Trophoblast cell (in vitro differentiated cells and primary cell): ENCODE measurements at regions not wholly inside any gene's neighbourhood (a gene's known extent, or its start where the extent isn't known, plus 50 kb on each side); places are given as distances from the start of the nearest gene placed in this dataset.

Source experiments
- DNase-seq, 2 donors: peaks; one replicate each; pipeline ENCODE4 v3.0.0-alpha.2; 2016
- H2AFZ ChIP-seq: 2 replicates; pipeline ENCODE4 v1.6.1; 2013; ENCODE audit warnings: low read length, moderate library complexity, mild to moderate bottlenecking; ENCODE audit not compliant: insufficient read depth, poor library complexity
- H2AK5ac ChIP-seq: 2 replicates; pipeline ENCODE4 v1.6.1; 2013; ENCODE audit warnings: mild to moderate bottlenecking, low read length
- H2BK120ac ChIP-seq: 2 replicates; pipeline ENCODE4 v1.6.1; 2013; ENCODE audit warnings: low read length, mild to moderate bottlenecking, moderate library complexity; ENCODE audit not compliant: insufficient read depth, poor library complexity
- H2BK12ac ChIP-seq: 2 replicates; pipeline ENCODE4 v1.6.1; 2013; ENCODE audit warnings: mild to moderate bottlenecking, low read length, moderate library complexity
- H2BK5ac ChIP-seq: 2 replicates; pipeline ENCODE4 v1.6.1; 2013; ENCODE audit warnings: low read length, low read depth, moderate library complexity, mild to moderate bottlenecking; ENCODE audit not compliant: poor library complexity
- H3K14ac ChIP-seq: 2 replicates; pipeline ENCODE4 v1.6.1; 2013; ENCODE audit warnings: mild to moderate bottlenecking, low read length
- H3K18ac ChIP-seq: 2 replicates; pipeline ENCODE4 v1.6.1; 2013; ENCODE audit warnings: mild to moderate bottlenecking, low read length
- H3K23ac ChIP-seq: 2 replicates; pipeline ENCODE4 v1.6.1; 2013; ENCODE audit warnings: low read length
- H3K27ac ChIP-seq: 2 replicates; pipeline ENCODE4 v1.5.1; 2013; ENCODE audit warnings: low read depth, mild to moderate bottlenecking, inconsistent platforms, low read length, moderate library complexity
- H3K27me3 ChIP-seq: 2 replicates; pipeline ENCODE4 v1.6.1; 2013; ENCODE audit warnings: inconsistent platforms, mild to moderate bottlenecking, low read length, moderate library complexity; ENCODE audit not compliant: insufficient read depth
- H3K36me3 ChIP-seq, 2 experiments: 1 replicate in 1 of 2; 2 replicates in 1 of 2; pipeline ENCODE4 v1.6.1; 2013; ENCODE audit warnings: low read length in 2 of 2, mild to moderate bottlenecking in 2 of 2, moderate library complexity in 1 of 2; ENCODE audit not compliant: insufficient read depth in 2 of 2, control insufficient read depth in 1 of 2
- H3K4ac ChIP-seq: 2 replicates; pipeline ENCODE4 v1.6.1; 2013; ENCODE audit warnings: low read depth, mild to moderate bottlenecking, low read length, moderate library complexity
- H3K4me1 ChIP-seq, 2 experiments: 1 replicate in 1 of 2; 2 replicates in 1 of 2; pipeline ENCODE4 v1.6.1; 2013; ENCODE audit warnings: low read length in 2 of 2, mild to moderate bottlenecking in 2 of 2, moderate library complexity in 1 of 2; ENCODE audit not compliant: insufficient read depth in 2 of 2, control insufficient read depth in 1 of 2
- H3K4me2 ChIP-seq: 2 replicates; pipeline ENCODE4 v1.6.1; 2013; ENCODE audit warnings: inconsistent platforms, mild to moderate bottlenecking, low read length, moderate library complexity
- H3K4me3 ChIP-seq: 2 replicates; pipeline ENCODE4 v1.5.1; 2013; ENCODE audit warnings: mild to moderate bottlenecking, low read depth, low read length, inconsistent platforms
- H3K79me1 ChIP-seq: one replicate; pipeline ENCODE4 v1.6.1; 2013; ENCODE audit warnings: low read length
- H3K79me2 ChIP-seq: 2 replicates; pipeline ENCODE4 v1.6.1; 2013; ENCODE audit warnings: low read length, mild to moderate bottlenecking; ENCODE audit not compliant: control insufficient read depth, insufficient read depth, poor library complexity
- H3K9ac ChIP-seq: 2 replicates; pipeline ENCODE4 v1.6.1; 2013; ENCODE audit warnings: mild to moderate bottlenecking, low read length
- H3K9me3 ChIP-seq: 2 replicates; pipeline ENCODE4 v1.6.1; 2013; ENCODE audit warnings: low read depth, mild to moderate bottlenecking, control low read depth, inconsistent platforms, low read length; ENCODE audit not compliant: insufficient read depth
- H4K12ac ChIP-seq: 2 replicates; pipeline ENCODE4 v1.6.1; 2013; ENCODE audit warnings: low read depth, mild to moderate bottlenecking, low read length, moderate library complexity
- H4K8ac ChIP-seq: 2 replicates; pipeline ENCODE4 v1.6.1; 2013; ENCODE audit warnings: low read depth, mild to moderate bottlenecking, low read length, moderate library complexity
- H4K91ac ChIP-seq: one replicate; pipeline ENCODE4 v1.6.1; 2013; ENCODE audit warnings: low read depth, mild to moderate bottlenecking, low read length, moderate library complexity
- whole genome bisulfite sequencing: extraction: QIAGEN DNeasy Blood & Tissue Kit; methylation state at CpG from one replicate; pipeline ENCODE4 v1.1.7; 2013; ENCODE audit warnings: missing lambda C conversion rate; ENCODE audit not compliant: insufficient read length, insufficient coverage; ENCODE audit errors: extremely low coverage; 5-methylcytosine and 5-hydroxymethylcytosine counted together

DNA sequence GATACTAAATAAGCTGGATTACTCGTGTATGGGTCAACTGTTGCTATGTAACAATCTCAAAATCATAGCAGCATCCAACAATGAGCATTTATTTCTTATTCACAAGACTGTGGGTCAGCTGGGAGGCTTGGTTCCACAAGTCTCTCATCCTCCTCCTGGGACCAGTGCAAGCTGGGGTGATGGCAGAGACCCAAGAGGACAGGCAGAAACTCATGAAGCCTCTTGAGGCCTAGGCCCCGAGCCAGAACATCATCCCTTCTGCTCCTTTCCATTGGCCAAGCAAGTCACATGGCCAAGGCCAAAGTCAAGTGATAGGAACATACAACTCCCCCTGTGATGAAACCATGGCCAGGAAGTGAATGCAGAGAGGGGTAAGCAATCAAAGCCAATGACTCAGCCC is 422.1 kb downstream of the BCOR start:
- no peak overlapping the region for H2BK120ac ChIP-seq
- no peak overlapping the region for H2AK5ac ChIP-seq
- peaks cover 0 to 7% of the 10 kb centered on the region in 2 experiments for H3K4me1 ChIP-seq
- H3K14ac ChIP-seq, result no peak overlapping the region
- H4K91ac ChIP-seq, result no peak overlapping the region
- H3K36me3 ChIP-seq, result no peaks in the 10 kb centered on the region
- no peak for DNase-seq
- no peak overlapping the region for H2BK12ac ChIP-seq
- no peak overlapping the region for H3K4ac ChIP-seq
- no peaks in the 10 kb centered on the region for H3K9me3 ChIP-seq
- no peak overlapping the region for H3K4me3 ChIP-seq
- H2BK5ac ChIP-seq, result no peak overlapping the region
- H3K9ac ChIP-seq, result no peak overlapping the region
- no CpG with 5 or more reads among the region's 2 CpGs for WGBS
- H3K79me1 ChIP-seq, result no peaks in the 10 kb centered on the region
- no peaks in the 10 kb centered on the region for H3K27me3 ChIP-seq
- no peak overlapping the region for H3K27ac ChIP-seq
- H3K18ac ChIP-seq, result no peak overlapping the region
- H2AFZ ChIP-seq, result no peak overlapping the region
- no peak overlapping the region for H3K23ac ChIP-seq
- H4K8ac ChIP-seq, result no peak overlapping the region
- no peak overlapping the region for H4K12ac ChIP-seq
- no peaks in the 10 kb centered on the region for H3K79me2 ChIP-seq
- H3K4me2 ChIP-seq, result no peak overlapping the region

DNA sequence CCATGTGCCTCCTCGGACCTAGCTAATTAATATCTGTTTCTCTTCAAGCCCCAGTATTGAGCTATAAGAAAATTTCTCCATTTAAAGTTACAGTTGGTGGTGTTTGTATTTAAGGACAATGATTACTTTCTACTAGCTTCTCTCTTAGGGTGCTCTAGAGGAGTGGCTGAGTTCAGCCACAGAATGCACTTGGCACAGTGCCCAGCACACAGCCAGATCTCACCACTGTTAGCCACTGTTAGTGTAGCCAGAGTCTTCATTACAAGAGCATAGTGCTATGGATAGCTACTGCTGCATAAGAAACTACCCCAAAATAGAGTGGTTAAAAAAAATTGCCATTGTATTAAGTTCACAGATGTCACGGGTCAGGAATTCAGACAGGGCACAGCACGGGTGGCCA is 421.3 kb downstream of the BCOR start:
- Histone ChIP-seq H2BK120ac (no peak overlapping the region), H3K27ac (no peak overlapping the region), H3K18ac (no peak overlapping the region), H4K91ac (no peak overlapping the region), H3K4me3 (no peak overlapping the region), H2AFZ (no peak overlapping the region), H3K9ac (no peak overlapping the region), H3K9me3 (no peaks in the 10 kb centered on the region), H2BK5ac (no peak overlapping the region), H2AK5ac (no peak overlapping the region), H4K8ac (no peak overlapping the region), H4K12ac (no peak overlapping the region), H3K4ac (no peak overlapping the region), H3K27me3 (no peaks in the 10 kb centered on the region), H3K14ac (no peak overlapping the region), H3K79me2 (no peaks in the 10 kb centered on the region), H3K4me1 (peaks cover 0 to 6% of the 10 kb centered on the region in 2 experiments), H3K79me1 (no peaks in the 10 kb centered on the region), H3K4me2 (no peak overlapping the region), H2BK12ac (no peak overlapping the region), H3K23ac (no peak overlapping the region), H3K36me3 (no peaks in the 10 kb centered on the region)
- no CpG with 5 or more reads among the region's 3 CpGs for WGBS
- no peak for DNase-seq

DNA sequence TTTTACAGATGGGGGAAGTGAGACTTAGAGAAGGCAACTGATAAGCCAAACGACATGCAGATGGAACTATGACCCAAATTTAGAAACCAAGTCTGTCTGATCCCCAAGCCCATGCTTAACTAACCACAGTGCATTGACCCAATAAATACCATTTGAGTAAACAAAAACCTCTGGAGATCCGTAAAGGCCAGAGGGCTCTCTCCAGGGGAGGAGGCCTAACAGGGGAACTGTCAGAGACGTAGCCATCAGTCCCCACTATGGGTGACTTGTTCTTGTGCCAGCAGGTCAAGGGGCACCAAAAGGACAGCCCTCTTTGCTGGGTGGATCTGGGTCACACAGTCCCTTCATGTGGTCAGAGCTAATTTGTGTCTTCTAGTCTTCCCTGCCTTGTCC is 420.2 kb downstream of the BCOR start:
- Histone ChIP-seq H3K18ac (no peak overlapping the region), H2BK120ac (no peak overlapping the region), H2BK5ac (no peak overlapping the region), H3K27me3 (no peaks in the 10 kb centered on the region), H3K14ac (no peak overlapping the region), H2AK5ac (no peak overlapping the region), H3K4me1 (peaks cover 0 to 6% of the 10 kb centered on the region in 2 experiments), H3K9me3 (no peaks in the 10 kb centered on the region), H3K23ac (no peak overlapping the region), H2BK12ac (no peak overlapping the region), H3K79me2 (no peaks in the 10 kb centered on the region), H3K9ac (no peak overlapping the region), H4K91ac (no peak overlapping the region), H3K27ac (no peak overlapping the region), H3K4me3 (no peak overlapping the region), H4K8ac (no peak overlapping the region), H4K12ac (no peak overlapping the region), H2AFZ (no peak overlapping the region), H3K4ac (no peak overlapping the region), H3K36me3 (no peaks in the 10 kb centered on the region), H3K79me1 (no peaks in the 10 kb centered on the region), H3K4me2 (no peak overlapping the region)
- no CpG with 5 or more reads among the region's 3 CpGs for WGBS
- DNase-seq, result no peak

DNA sequence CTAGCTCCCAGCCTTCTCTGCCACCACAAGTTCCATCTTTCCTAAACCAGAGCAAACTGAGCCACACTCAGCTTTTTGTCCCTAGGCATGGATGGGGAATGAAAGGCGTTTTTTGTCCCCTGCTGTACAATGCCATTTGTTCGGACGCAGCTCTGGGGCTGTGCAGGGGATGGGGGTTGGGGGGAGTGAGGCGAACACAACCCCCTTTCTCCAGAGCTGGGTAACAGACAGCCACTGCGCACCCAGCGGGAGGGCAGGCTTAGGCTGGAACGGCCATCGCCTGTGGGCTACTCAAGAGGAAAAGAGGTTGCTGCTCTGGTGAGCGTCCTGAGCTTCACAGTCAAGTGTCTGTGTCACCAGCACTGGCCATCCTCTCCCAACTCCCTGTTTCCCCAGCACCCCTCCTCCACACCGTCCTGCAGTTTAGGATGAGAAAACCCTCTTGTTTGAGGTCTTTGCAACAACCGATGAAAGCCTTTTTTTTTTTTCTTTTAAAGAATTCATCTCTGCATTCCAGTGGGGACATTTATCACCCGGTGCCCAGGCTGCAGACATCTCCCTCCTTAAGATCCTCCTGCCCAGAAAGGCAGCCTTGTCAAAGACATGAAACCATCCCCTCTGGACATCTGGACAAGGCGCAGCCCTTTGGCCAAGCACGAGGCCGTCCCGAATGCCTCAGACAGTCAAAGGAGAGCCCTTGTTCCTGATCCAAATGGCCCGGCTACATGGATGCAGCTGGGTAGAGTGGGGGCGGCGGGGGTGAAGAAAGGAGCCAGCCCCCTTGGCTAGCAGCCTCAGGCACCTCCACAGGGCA is 419.6 kb downstream of the BCOR start:
- H3K9me3 ChIP-seq, result no peaks in the 10 kb centered on the region
- H3K27me3 ChIP-seq, result no peaks in the 10 kb centered on the region
- no peak overlapping the region for H2BK5ac ChIP-seq
- H3K4ac ChIP-seq, result no peak overlapping the region
- no peak for DNase-seq
- no peak overlapping the region for H3K9ac ChIP-seq
- no CpG with 5 or more reads among the region's 19 CpGs for WGBS
- no peak overlapping the region for H3K27ac ChIP-seq
- H3K4me2 ChIP-seq, result no peak overlapping the region
- H4K12ac ChIP-seq, result no peak overlapping the region
- H3K79me2 ChIP-seq, result no peaks in the 10 kb centered on the region
- peaks cover 0 to 6% of the 10 kb centered on the region in 2 experiments for H3K4me1 ChIP-seq
- no peaks in the 10 kb centered on the region for H3K79me1 ChIP-seq
- H2BK12ac ChIP-seq, result no peak overlapping the region
- no peak overlapping the region for H2AK5ac ChIP-seq
- no peak overlapping the region for H3K4me3 ChIP-seq
- H3K23ac ChIP-seq, result no peak overlapping the region
- H3K36me3 ChIP-seq, result no peaks in the 10 kb centered on the region
- H2AFZ ChIP-seq, result no peak overlapping the region
- no peak overlapping the region for H2BK120ac ChIP-seq
- no peak overlapping the region for H4K8ac ChIP-seq
- no peak overlapping the region for H3K18ac ChIP-seq
- H4K91ac ChIP-seq, result no peak overlapping the region
- H3K14ac ChIP-seq, result no peak overlapping the region
